IMR-90 (cell line): ENCODE measurements at regions not wholly inside any gene's neighbourhood (a gene's known extent, or its start where the extent isn't known, plus 50 kb on each side); places are given as distances from the start of the nearest gene placed in this dataset.

Experiments
- ATAC-seq: fragments of 200-7000 bp; cut with Tn5 transposase; 2 replicates; pipeline ENCODE4 v1.9.1; 2020; ENCODE audit warnings: low read depth, mild to moderate bottlenecking, moderate library complexity
- BruUV-seq: library from RNA; stranded (reverse); fragments of 400-500 nt; replicated peaks from 2 replicates; lab custom pipeline; 2021; lab: Mats Ljungman, UMichigan
- CTCF ChIA-PET: fragments of 300-600 bp; formaldehyde crosslinking; extraction: SDS; loops from one replicate; lab custom pipeline; 2021; ENCODE audit warnings: antibody characterized with exemption; lab: Yijun Ruan, JAX
- POLR2A ChIA-PET: fragments of 300-600 bp; sonication (Branson Sonifier 250); formaldehyde crosslinking; loops from one replicate; lab custom pipeline; 2022; ENCODE audit warnings: antibody characterized with exemption; ENCODE audit not compliant: unreplicated experiment; lab: Charles Lee
- DNase-seq: peaks from one replicate; pipeline ENCODE4 v3.0.0; 2013
- H2AFZ ChIP-seq: replicated peaks from 2 replicates; pipeline ENCODE3; 2013; ENCODE audit warnings: low read length, mild to moderate bottlenecking; ENCODE audit not compliant: poor library complexity
- H2AK5ac ChIP-seq: 2 replicates; pipeline ENCODE4 v1.6.1; 2013; ENCODE audit warnings: low read depth, low read length, inconsistent platforms
- H2AK9ac ChIP-seq: replicated peaks from 2 replicates; pipeline ENCODE3; 2013; ENCODE audit warnings: mild to moderate bottlenecking, low read depth, low read length, moderate library complexity; ENCODE audit not compliant: poor library complexity
- H2BK120ac ChIP-seq: 2 replicates; pipeline ENCODE4 v1.6.1; 2013; ENCODE audit warnings: low read depth, low read length, inconsistent platforms
- H2BK15ac ChIP-seq: 3 replicates; pipeline ENCODE4 v1.6.1; 2013; ENCODE audit warnings: low read depth, low read length, inconsistent platforms
- H2BK20ac ChIP-seq: 2 replicates; pipeline ENCODE4 v1.6.1; 2013; ENCODE audit warnings: low read depth, mild to moderate bottlenecking, inconsistent platforms, low read length, moderate library complexity
- H2BK5ac ChIP-seq: 2 replicates; pipeline ENCODE4 v1.6.1; 2013; ENCODE audit warnings: mild to moderate bottlenecking, low read depth, low read length, inconsistent platforms; ENCODE audit not compliant: poor library complexity, severe bottlenecking
- H3K14ac ChIP-seq: replicated peaks from 2 replicates; pipeline ENCODE4 v1.6.1; 2013; ENCODE audit warnings: low read depth, low read length, inconsistent platforms
- H3K18ac ChIP-seq: 2 replicates; pipeline ENCODE4 v1.6.1; 2013; ENCODE audit warnings: low read depth, low read length, control low read depth
- H3K23ac ChIP-seq: 2 replicates; pipeline ENCODE4 v1.6.1; 2013; ENCODE audit warnings: low read depth, low read length, inconsistent platforms
- H3K27ac ChIP-seq: 2 replicates; pipeline ENCODE4 v1.5.1; 2013; ENCODE audit warnings: mild to moderate bottlenecking, control low read depth, low read length; ENCODE audit not compliant: insufficient read depth
- H3K27me3 ChIP-seq: 2 replicates; pipeline ENCODE4 v1.6.1; 2013; ENCODE audit warnings: low read length; ENCODE audit not compliant: control insufficient read depth, insufficient read depth
- H3K36me3 ChIP-seq: 2 replicates; pipeline ENCODE4 v1.6.1; 2013; ENCODE audit warnings: low read length, mixed read lengths; ENCODE audit not compliant: control insufficient read depth, insufficient read depth
- H3K4ac ChIP-seq: 2 replicates; pipeline ENCODE4 v1.6.1; 2013; ENCODE audit warnings: low read depth, low read length, inconsistent platforms
- H3K4me1 ChIP-seq: 2 replicates; pipeline ENCODE4 v1.6.1; 2013; ENCODE audit warnings: low read length, mixed read lengths; ENCODE audit not compliant: control insufficient read depth, insufficient read depth
- H3K4me2 ChIP-seq: 2 replicates; pipeline ENCODE4 v1.6.1; 2013; ENCODE audit warnings: low read depth, mild to moderate bottlenecking, control low read depth, low read length, moderate library complexity
- H3K4me3 ChIP-seq: 2 replicates; pipeline ENCODE4 v1.5.1; 2013; ENCODE audit warnings: low read depth, mild to moderate bottlenecking, control low read depth, low read length, moderate library complexity; ENCODE audit not compliant: insufficient read depth
- H3K56ac ChIP-seq: 2 replicates; pipeline ENCODE4 v1.6.1; 2013; ENCODE audit warnings: low read length, inconsistent platforms; ENCODE audit not compliant: insufficient read depth; ENCODE audit errors: extremely low read depth
- H3K79me1 ChIP-seq, 2 experiments: 2 replicates each; pipeline ENCODE4 v1.6.1; 2013; ENCODE audit warnings: low read length in 2 of 2, inconsistent platforms in 1 of 2, low read depth in 1 of 2
- H3K9ac ChIP-seq: 2 replicates; pipeline ENCODE4 v1.6.1; 2013; ENCODE audit warnings: low read depth, low read length, control low read depth
- H3K9me1 ChIP-seq: 2 replicates; pipeline ENCODE4 v1.6.1; 2013; ENCODE audit warnings: low read length, inconsistent platforms; ENCODE audit not compliant: insufficient read depth
- H3K9me3 ChIP-seq: 2 replicates; pipeline ENCODE4 v1.6.1; 2013; ENCODE audit warnings: low read length; ENCODE audit not compliant: control insufficient read depth, insufficient read depth
- H4K20me1 ChIP-seq: 2 replicates; pipeline ENCODE4 v1.6.1; 2013; ENCODE audit warnings: low read length, inconsistent platforms; ENCODE audit not compliant: insufficient read depth
- H4K5ac ChIP-seq: 2 replicates; pipeline ENCODE4 v1.6.1; 2013; ENCODE audit warnings: mild to moderate bottlenecking, low read depth, low read length, control low read depth
- H4K8ac ChIP-seq, 2 experiments: 2 replicates each; pipeline ENCODE4 v1.6.1; 2013; ENCODE audit warnings: low read depth in 2 of 2, low read length in 2 of 2, control low read depth in 1 of 2, inconsistent platforms in 1 of 2
- H4K91ac ChIP-seq: 2 replicates; pipeline ENCODE4 v1.6.1; 2013; ENCODE audit warnings: low read depth, low read length, inconsistent platforms; ENCODE audit not compliant: insufficient read depth
- BHLHE40 ChIP-seq: fragments of 150-350 bp; IDR thresholded peaks from 2 replicates; pipeline ENCODE4 v1.6.1; 2016; ENCODE audit warnings: mild to moderate bottlenecking, low read depth, low read length
- CEBPB ChIP-seq: IDR thresholded peaks from 2 replicates; pipeline ENCODE4 v1.6.1; 2012; ENCODE audit warnings: low read depth, low read length, improper control_type of control experiment
- CHD1 ChIP-seq: IDR thresholded peaks from 2 replicates; pipeline ENCODE4 v1.6.1; 2012; ENCODE audit warnings: low read depth, low read length, improper control_type of control experiment
- CTCF ChIP-seq: conservative IDR thresholded peaks from 2 replicates; pipeline ENCODE4 v1.5.1; 2012; ENCODE audit warnings: mild to moderate bottlenecking, low read depth, low read length, improper control_type of control experiment
- MAFK ChIP-seq: IDR thresholded peaks from 2 replicates; pipeline ENCODE4 v1.6.1; 2012; ENCODE audit warnings: low read depth, low read length, improper control_type of control experiment
- MAZ ChIP-seq: IDR thresholded peaks from 2 replicates; pipeline ENCODE4 v1.6.1; 2012; ENCODE audit warnings: low read depth, mild to moderate bottlenecking, low read length, improper control_type of control experiment, moderate library complexity, borderline replicate concordance
- MXI1 ChIP-seq: IDR thresholded peaks from 2 replicates; pipeline ENCODE4 v1.6.1; 2012; ENCODE audit warnings: low read depth, mild to moderate bottlenecking, low read length, moderate library complexity, borderline replicate concordance
- RAD21 ChIP-seq: IDR thresholded peaks from 2 replicates; pipeline ENCODE4 v1.6.1; 2012; ENCODE audit warnings: low read length, improper control_type of control experiment
- RFX5 ChIP-seq: IDR thresholded peaks from 2 replicates; pipeline ENCODE4 v1.8.0; 2012; ENCODE audit warnings: low read depth, mild to moderate bottlenecking, low read length, moderate library complexity
- SMC3 ChIP-seq: fragments of 150-350 bp; IDR thresholded peaks from 2 replicates; pipeline ENCODE4 v1.6.1; 2016; ENCODE audit warnings: low read depth, mild to moderate bottlenecking, antibody characterized with exemption, low read length, moderate library complexity
- USF2 ChIP-seq: fragments of 150-350 bp; IDR thresholded peaks from 2 replicates; pipeline ENCODE4 v1.6.1; 2017; ENCODE audit warnings: mild to moderate bottlenecking, antibody characterized with exemption, low read length, low read depth
- WGBS, 2 experiments: methylation state at CpG; one replicate each; pipeline versions ENCODE4 v1.1.5 to v1.1.7; 2013; ENCODE audit warnings: missing lambda C conversion rate in 2 of 2; ENCODE audit not compliant: insufficient read length in 1 of 2; ENCODE audit errors: extremely low coverage in 2 of 2; 5-methylcytosine and 5-hydroxymethylcytosine counted together
- dilution Hi-C: fragments of 300-500 bp; cut with HindIII; formaldehyde crosslinking; loops from one replicate; pipeline ENCODE4 v1.14.3; 2018; ENCODE audit warnings: low sequenced_read_pairs; ENCODE audit not compliant: unreplicated experiment
- in situ Hi-C: fragments of 300-500 bp; cut with MboI; formaldehyde crosslinking; loops from 3 replicates; pipeline ENCODE4 v1.14.3; 2019; ENCODE audit warnings: low sequenced_read_pairs, inconsistent platforms, mixed read lengths
- intact Hi-C: fragments of 100-400 bp; cut with micrococcal nuclease; formaldehyde crosslinking; loops from 2 replicates; pipeline ENCODE4 v1.10.0; 2022

DNA sequence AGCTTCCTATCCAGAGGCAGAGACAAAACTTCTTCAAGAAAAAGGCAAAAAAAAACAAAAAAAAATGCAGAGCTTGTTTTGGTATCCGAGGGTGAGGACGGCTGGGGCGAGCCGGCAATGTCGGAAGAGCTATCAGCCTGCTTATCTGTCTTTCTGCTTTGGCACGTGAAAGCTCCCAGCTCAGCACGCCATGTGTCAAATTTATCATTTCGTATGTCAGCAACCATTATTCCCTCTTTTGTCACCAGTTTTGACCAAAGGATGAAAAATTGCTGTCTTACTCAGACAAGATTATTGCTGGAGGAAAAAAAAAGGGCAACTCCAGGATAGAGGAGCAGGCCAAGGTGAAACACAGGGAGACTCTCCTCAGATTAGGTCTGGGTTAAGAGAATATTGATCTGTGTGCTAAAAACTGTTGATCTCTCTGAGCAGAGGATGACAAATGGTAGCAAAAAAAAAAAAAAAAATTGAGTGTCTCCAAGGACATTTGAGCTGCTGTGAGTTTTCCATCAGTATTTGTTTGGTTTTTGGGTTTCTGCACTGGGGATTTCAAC lies 532.0 kb upstream of the POU3F3 start:
- Histone ChIP-seq H2BK5ac (no peak overlapping the region), H4K91ac (no peak overlapping the region), H3K18ac (no peak overlapping the region), H2AFZ (no peak overlapping the region), H4K20me1 (no peaks in the 10 kb centered on the region), H2BK15ac (no peak overlapping the region), H3K4ac (no peak overlapping the region), H3K79me1 (no peaks in the 10 kb centered on the region), H2BK120ac (no peak overlapping the region), H3K9ac (no peak overlapping the region), H3K9me1 (no peaks in the 10 kb centered on the region), H3K4me1 (no peaks in the 10 kb centered on the region), H3K56ac (no peak overlapping the region), H3K27me3 (no peaks in the 10 kb centered on the region), H2AK9ac (no peak overlapping the region), H3K9me3 (peaks cover 8% of the 10 kb centered on the region; the same call in 1 of the 2 replicates), H3K14ac (no peak overlapping the region), H3K27ac (no peak overlapping the region), H4K5ac (no peak overlapping the region), H3K4me2 (no peak overlapping the region), H4K8ac (no peak overlapping the region), H3K36me3 (no peaks in the 10 kb centered on the region), H2AK5ac (no peak overlapping the region), H2BK20ac (no peak overlapping the region), H3K4me3 (no peak overlapping the region), H3K23ac (no peak overlapping the region)
- POLR2A ChIA-PET = no interaction called here
- ATAC-seq (no peak), DNase-seq (no peak)
- intact Hi-C loops = no loop called here
- no peak for TF ChIP-seq RFX5
- TF ChIP-seq SMC3 = no peak
- TF ChIP-seq RAD21 = no peak
- TF ChIP-seq CEBPB = no peak
- no peak for TF ChIP-seq USF2
- no peak for TF ChIP-seq MXI1
- TF ChIP-seq CHD1 = no peak
- TF ChIP-seq MAZ = no peak
- TF ChIP-seq MAFK = no peak
- TF ChIP-seq BHLHE40 = no peak
- TF ChIP-seq CTCF = no peak
- WGBS, 2 experiments = 20% methylated on average over 1 of the region's 8 CpGs; no CpG with 5 or more reads in 1 of the 2 experiments
- dilution Hi-C loops = no loop called here
- in situ Hi-C loops = no loop called here
- BruUV-seq = no TSS peak
- CTCF ChIA-PET = interaction anchor here (0.6 kb wide), 1 partner anchor 1135 kb away, joined by 4 read pairs; no protein-coding TSS in a partner anchor
